NCI-H2227 treated with DMSO at 0.1 percent for 48 hours (cell line): ENCODE measurements at regions not wholly inside any gene's neighbourhood (a gene's known extent, or its start where the extent isn't known, plus 50 kb on each side); places are given as distances from the start of the nearest gene placed in this dataset.
"Not testable (repeated sequence)": the region's sequence is repeated elsewhere in the genome, so short reads cannot be mapped to it uniquely, and the experiment has no call there.

Experiments used
- DNase-seq: peaks from one replicate; lab custom pipeline; 2025; lab: John Stamatoyannopoulos, UW

- no peak for DNase-seq
These were observed 94.7 kb upstream of the PWP1 start for GRCh38 chr12:107590814-107591375.

DNA sequence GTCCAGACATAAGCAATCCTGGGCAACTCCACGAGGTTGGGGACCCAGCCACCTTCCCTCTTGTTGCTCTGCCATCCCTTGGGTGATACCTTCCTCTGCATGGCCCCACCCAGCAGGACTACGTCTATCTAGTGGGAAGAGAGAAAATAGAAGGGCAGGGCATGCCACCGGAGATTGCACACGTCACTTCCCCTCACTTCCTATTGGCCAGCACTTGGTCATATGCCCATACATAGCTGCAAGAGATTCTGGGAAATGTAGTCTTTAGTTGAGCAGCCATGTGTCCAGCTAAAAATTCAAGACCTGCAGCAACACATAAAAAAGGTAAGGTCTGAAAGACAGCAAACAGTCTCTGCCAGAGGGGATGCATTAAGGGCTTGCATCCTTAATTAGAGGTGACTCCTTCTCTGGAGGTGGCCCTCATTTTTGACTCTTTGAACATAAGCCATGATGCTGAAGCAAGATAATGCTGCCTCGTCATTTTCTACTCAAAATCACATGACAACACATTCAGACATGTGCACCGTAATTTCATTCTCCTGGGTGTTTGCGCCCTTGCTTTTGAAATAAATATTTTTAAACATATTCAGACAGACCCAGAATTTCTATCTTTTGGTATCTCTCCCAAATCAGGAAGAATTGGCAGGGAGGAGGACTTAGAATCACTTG lies 91.8 kb upstream of the PWP1 start:
- no peak for DNase-seq

DNA sequence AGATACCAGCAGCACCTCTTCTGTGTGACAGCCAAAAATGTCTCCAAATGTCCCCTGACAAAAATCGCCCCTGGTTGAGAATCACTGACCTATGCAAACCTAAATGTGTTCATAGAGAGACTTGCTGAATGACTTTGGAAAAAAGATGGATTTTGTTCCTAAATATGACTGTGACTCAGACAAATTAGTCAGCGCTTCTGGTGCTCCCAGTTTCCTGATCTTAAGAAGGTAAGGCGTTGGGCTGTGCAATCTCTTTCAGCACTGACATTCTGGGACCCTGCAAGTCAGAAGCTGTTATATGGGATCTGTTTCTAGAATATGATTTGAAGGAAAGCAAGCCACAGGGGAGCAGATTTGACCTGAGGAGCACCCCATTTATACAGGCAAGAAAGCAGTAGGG lies 90.6 kb upstream of the PWP1 start:
- DNase-seq = no peak

GRCh38 chr12:107597695-107598410 lies 87.7 kb upstream of the PWP1 start:
- DNase-seq = no peak

DNA sequence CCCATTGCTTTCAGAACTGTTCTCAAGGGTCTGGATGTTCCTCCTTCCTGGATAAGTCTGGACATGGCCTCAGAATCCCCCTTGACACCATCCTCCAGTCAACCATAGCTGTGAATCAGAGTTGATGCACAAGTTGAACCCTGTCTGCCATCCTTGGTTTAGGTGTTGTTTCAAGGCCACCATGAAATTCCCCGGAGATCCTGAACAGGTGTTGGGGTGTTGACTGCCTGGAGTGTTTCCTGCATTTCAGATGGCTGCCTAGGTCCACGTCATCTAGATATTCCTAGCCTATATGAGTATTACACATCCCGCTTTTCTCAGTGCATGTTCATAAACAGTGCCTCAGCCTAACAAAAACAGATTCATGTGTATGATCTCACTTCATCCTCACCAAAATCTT lies 86.7 kb upstream of the PWP1 start:
- DNase-seq = no peak

- no peak for DNase-seq
These were observed 84.9 kb upstream of the PWP1 start for GRCh38 chr12:107600581-107601144.

DNA sequence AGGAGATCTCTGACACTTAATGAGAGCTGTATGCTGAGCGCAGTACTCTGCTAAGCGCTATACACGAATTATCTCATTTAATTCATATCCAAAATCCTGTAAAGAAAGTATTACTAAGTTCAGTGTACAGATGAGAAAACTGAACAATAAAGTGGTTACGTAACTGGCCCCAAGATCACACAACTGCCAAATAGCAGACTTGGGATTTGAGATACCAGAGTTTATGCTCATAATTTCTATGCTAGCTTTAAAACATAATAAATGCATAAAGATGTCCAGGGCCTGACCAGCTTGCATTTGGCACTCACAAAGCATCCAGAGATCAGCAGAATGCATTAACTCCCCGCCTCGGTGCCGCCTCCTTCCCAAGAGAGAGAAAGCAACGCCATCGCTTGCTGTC lies 83.2 kb upstream of the PWP1 start:
- DNase-seq = no peak

- no peak for DNase-seq
These were observed 80.3 kb upstream of the PWP1 start for GRCh38 chr12:107605293-107605692.

DNA sequence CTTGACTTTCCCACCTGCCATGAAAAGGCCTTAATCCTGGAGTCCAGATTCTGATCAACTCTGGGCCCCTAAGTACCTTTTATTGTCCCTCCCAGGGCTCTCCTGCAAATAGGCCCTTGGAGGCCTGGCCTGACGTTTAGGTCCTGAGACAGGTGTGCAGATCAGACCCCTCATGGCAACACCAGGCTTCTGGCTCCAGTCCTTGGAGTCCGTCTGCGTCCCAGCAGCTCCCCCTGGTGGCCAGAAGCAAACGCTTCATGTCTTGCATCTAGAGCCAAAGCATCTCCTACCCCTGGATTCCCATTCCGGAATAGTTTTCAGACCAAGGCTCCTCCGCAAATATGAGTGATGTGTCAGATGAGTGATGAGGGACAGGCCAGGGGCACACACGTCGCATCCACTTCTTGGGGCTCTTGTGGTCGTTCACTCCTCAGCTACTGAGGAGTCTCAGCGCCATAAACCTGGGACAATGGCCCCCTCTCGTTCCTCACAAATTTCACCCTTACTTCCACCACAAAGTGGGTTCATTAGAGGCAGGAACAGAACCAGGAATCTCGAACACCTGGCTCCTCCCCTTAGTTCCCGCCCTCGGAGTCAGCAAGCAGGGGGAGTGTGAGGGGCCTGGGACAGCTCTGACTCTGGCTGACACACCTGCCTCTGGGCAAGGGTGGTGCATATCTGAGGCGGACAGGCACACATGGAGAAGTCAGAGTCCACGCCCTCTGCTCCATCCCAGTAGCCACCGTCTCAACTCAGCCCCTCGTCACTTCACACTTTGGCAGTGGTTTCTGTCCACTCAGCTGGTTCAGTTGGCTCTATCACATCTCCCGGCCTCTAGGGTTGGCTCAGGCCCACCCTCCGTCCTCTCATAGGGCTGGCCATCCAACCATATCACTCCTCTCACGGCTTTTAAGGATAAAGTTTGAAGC lies 77.9 kb upstream of the PWP1 start:
- peak; percentile 74 for DNase-seq

GRCh38 chr12:107608779-107609178 lies 76.8 kb upstream of the PWP1 start:
- not testable (repeated sequence) for DNase-seq

DNA sequence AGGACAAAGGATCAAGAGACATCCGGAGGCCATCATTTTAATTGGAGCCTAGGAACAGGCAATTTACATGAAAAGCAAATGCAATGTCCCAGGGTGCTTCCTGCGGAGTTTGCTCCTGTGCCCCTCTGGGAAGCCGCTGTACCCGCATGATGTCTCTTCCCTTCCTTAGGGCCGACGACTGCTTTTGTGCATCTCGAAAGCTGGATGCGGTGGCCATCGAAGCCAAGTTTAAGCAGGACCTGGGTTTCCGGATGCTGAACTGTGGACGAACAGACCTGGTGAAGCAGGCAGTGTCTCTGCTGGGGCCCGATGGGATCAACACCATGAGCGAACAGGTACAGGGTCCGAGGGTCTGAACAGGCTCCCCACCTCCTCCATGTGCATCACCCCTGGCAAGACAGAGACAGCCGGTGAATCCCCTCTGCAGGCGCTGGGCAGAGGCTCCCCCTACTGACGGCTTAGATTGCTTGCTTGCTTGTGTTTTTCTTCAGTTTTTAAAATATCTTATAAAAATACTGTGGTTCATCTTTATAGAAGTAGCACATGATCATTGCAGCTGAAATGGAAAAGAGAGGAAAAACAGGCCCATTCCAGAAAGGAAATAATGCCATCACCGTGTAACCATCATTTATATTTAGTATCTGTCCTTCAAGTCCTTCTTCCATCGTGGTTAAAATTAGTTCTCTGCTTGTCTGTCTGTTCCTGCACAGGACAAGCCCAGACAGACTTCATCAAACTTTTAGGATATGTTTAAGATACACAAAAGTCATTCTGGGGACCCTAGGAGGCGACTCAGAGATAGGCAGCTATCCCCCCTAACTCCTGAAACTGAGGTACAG lies 75.4 kb upstream of the PWP1 start:
- peak; percentile 7 for DNase-seq

- DNase-seq = no peak
These were observed 73.1 kb upstream of the PWP1 start for GRCh38 chr12:107612508-107612907.

DNA sequence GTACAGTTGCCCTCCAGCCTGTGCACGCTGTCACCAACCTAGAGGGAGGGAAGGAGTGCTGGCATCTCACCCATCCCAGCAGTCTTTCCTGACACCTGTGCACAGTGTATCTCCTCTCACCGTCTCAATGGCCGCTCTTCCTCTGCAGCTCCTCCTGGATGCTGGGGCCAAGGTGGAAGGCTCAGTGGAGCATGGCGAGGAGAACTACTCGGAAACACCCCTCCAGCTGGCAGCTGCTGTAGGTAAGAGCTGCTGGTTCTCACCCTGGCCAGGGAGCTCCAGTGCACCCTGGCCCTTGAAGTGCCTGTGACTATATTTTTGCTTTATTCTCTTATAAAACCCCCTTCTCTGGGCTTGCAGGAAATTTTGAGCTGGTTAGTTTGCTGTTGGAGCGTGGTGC lies 68.7 kb upstream of the PWP1 start:
- no peak for DNase-seq

GRCh38 chr12:107618106-107618505 lies 67.5 kb upstream of the PWP1 start:
- DNase-seq = no peak

DNA sequence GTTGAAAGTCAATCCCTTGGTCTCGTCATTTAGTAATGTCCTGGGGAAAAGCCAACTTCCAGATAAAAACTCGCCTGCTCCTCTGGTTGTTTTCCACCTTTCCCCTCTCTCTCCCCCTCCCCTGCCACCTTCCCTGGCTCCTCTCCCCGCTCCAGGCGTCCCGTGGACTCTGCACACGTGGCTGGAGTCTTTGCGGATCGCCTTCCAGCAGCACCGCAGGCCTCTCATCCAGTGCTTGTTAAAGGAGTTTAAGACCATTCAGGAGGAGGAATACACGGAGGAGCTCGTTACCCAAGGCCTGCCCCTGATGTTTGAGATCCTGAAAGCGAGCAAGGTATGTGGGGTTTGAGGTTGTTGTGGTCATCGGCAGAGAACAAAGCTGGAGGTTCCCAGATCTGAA lies 65.8 kb upstream of the PWP1 start:
- no peak for DNase-seq

DNA sequence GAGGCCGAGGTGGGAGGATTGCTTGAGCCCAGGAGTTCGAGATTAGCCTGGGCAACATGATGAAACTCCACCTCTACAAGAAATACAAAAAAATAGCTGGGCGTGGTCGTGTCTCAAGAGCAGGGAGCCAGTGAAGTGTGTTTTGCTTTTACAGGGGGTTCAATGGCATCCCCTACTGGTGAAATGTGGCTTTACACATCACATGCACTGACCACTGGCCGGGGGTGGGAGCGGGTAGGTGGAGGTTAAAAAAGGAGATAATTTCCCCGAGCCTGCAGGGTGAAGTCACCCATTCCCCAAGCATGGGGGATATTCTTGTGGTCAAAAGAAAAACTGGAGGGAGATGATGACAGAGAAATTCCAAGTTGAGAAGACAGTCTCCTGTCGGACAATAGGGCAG lies 63.6 kb upstream of the PWP1 start:
- peak; percentile 8 for DNase-seq

GRCh38 chr12:107624493-107624892 lies 61.1 kb upstream of the PWP1 start:
- no peak for DNase-seq

DNA sequence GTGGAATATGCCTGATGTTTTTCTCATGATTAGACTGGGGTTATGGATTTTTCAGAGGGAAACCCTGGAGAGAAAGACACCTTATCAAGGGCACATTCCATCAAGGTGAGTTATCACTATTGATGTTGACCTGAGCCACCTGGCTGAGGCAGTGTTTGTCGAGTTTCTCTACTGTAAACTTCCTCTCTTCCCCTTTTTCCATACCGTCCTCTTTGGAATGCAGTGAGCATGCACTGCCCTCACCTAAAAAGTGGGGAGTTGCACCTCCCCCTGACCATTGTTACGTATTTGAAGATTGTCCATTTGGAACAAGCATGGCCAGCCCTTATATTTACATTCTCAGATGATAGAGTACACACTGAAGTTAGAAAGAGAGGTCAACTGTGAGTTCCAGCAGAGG lies 53.9 kb upstream of the PWP1 start:
- no peak for DNase-seq

- no peak for DNase-seq
These were observed 53.4 kb upstream of the PWP1 start for GRCh38 chr12:107632246-107632645.

GRCh38 chr12:107634530-107634929 lies 51.1 kb upstream of the PWP1 start:
- DNase-seq = peak; percentile 67

- DNase-seq = peak; percentile 37
These were observed 50.5 kb upstream of the PWP1 start for GRCh38 chr12:107635139-107635538.
